Ishikawa (cell line): ENCODE measurements at regions not wholly inside any gene's neighbourhood (a gene's known extent, or its start where the extent isn't known, plus 50 kb on each side); places are given as distances from the start of the nearest gene placed in this dataset.

Experiments
- CEBPB ChIP-seq: IDR thresholded peaks from 2 replicates; pipeline ENCODE4 v1.6.1; 2012
- CREB1 ChIP-seq: IDR thresholded peaks from 2 replicates; pipeline ENCODE4 v1.6.1; 2012; ENCODE audit warnings: low read depth
- EGR1 ChIP-seq: IDR thresholded peaks from 2 replicates; pipeline ENCODE4 v1.6.1; 2012
- EP300 ChIP-seq: IDR thresholded peaks from 2 replicates; pipeline ENCODE4 v1.6.1; 2012; ENCODE audit warnings: borderline replicate concordance
- FOXM1 ChIP-seq: IDR thresholded peaks from 2 replicates; pipeline ENCODE4 v1.6.1; 2012; ENCODE audit warnings: low read depth, borderline replicate concordance
- MAX ChIP-seq: IDR thresholded peaks from 2 replicates; pipeline ENCODE4 v1.6.1; 2012
- NFIC ChIP-seq: IDR thresholded peaks from 2 replicates; pipeline ENCODE4 v1.6.1; 2012
- RAD21 ChIP-seq: IDR thresholded peaks from 2 replicates; pipeline ENCODE4 v1.6.1; 2012; ENCODE audit warnings: low read depth
- REST ChIP-seq: IDR thresholded peaks from 2 replicates; pipeline ENCODE4 v1.6.1; 2012; ENCODE audit warnings: low read depth, mild to moderate bottlenecking
- TAF1 ChIP-seq: IDR thresholded peaks from 2 replicates; pipeline ENCODE4 v1.6.1; 2012; ENCODE audit warnings: low read depth, mild to moderate bottlenecking
- TCF12 ChIP-seq: IDR thresholded peaks from 2 replicates; pipeline ENCODE4 v1.6.1; 2012; ENCODE audit warnings: low read depth
- TEAD4 ChIP-seq: IDR thresholded peaks from 2 replicates; pipeline ENCODE4 v1.6.1; 2012
- YY1 ChIP-seq: IDR thresholded peaks from 2 replicates; pipeline ENCODE4 v1.6.1; 2012; ENCODE audit warnings: low read depth
- ZBTB7A ChIP-seq: IDR thresholded peaks from 2 replicates; pipeline ENCODE4 v1.6.1; 2012; ENCODE audit warnings: low read depth
- TF ChIP-seq, protein P1 (sequence below): IDR thresholded peaks from 2 replicates; pipeline ENCODE4 v1.6.1; 2012

DNA sequence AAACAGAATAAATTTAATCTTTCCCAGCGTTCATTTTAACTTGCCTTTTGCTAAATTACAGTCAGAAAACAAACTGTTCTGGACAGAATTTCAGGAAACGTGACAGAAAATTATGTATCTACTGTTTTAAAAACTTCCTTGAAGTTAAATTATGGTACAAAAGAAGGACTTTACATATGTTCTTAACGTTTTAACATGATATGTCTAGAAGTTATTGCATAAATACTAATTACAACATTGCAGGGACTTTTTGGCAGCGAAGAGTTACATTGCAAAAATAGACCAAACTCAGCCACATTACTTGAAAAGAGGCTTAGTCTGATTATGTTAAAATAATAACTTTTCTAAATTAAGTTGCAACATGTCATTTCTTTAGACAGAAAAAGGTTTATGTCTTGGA, 142.1 kb upstream of the IMPG1 start:
- TF ChIP-seq CREB1 (no peak), TCF12 (no peak), EGR1 (no peak), CEBPB (no peak), YY1 (no peak), REST (no peak)

GRCh38 chr6:76174722-76175121, 102.3 kb upstream of the IMPG1 start:
- no peak for TF ChIP-seq ZBTB7A
- TF ChIP-seq TAF1 = no peak
- no peak for TF ChIP-seq REST
- no peak for TF ChIP-seq NFIC
- no peak for TF ChIP-seq EGR1
- no peak for TF ChIP-seq YY1
- no peak for TF ChIP-seq TCF12
- no peak for TF ChIP-seq MAX
- TF ChIP-seq FOXM1 = no peak
- TF ChIP-seq EP300 = no peak
- no peak for TF ChIP-seq RAD21
- TF ChIP-seq CEBPB = no peak
- TF ChIP-seq, protein P1, sequence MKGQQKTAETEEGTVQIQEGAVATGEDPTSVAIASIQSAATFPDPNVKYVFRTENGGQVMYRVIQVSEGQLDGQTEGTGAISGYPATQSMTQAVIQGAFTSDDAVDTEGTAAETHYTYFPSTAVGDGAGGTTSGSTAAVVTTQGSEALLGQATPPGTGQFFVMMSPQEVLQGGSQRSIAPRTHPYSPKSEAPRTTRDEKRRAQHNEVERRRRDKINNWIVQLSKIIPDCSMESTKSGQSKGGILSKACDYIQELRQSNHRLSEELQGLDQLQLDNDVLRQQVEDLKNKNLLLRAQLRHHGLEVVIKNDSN = no peak
- no peak for TF ChIP-seq CREB1
- no peak for TF ChIP-seq TEAD4

GRCh38 chr6:76166874-76167273, 94.4 kb upstream of the IMPG1 start:
- TF ChIP-seq RAD21 (peak; percentile 22; the same call in 1 of the 2 replicates), YY1 (no peak)

- TF ChIP-seq EGR1 (no peak), MAX (no peak), ZBTB7A (no peak), RAD21 (no peak), TAF1 (no peak), CREB1 (no peak), TCF12 (no peak), REST (no peak), FOXM1 (no peak), EP300 (no peak), YY1 (no peak), TEAD4 (no peak), NFIC (no peak), CEBPB (no peak)
- TF ChIP-seq, protein P1 = no peak
Measured at GRCh38 chr6:76166297-76166696, 93.8 kb upstream of the IMPG1 start.

DNA sequence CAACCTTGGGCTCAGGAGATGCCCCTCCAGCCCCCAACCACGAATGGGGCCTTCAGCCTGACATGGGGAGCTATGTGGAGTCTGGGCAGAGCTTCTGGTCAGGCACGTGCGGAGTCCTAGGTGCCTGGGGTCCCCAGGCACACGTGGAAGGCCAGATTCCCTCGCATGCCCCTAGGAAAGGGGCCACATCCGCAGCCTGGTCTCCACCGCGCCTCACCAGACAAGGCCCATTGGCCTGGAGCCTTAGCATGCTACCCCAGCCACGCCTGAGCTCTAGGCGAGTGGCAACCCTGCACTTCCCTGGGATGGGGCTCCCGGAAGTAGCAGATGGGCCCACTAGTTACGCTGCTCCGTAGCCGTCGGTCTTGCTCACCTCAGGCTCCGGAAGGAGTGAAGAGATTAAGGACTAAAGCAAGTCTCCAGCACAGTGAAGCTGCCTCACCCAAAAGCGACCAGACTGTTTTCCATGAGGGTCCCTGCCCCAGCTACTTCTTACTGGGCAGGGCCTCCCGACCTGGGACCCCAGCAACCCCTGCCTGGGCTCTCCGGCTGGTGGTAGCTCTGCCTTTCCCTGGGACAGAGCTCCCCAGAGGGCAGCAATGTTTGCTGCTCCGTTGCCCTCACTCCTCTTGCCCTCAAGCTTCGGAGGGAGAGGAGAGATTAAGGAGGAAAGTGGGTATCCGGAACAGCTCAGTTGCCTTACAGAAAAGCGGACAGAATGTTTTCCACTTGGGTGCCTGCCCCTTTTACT, 93.2 kb upstream of the IMPG1 start:
- TF ChIP-seq REST (no peak), CREB1 (no peak), FOXM1 (no peak), TAF1 (no peak), EP300 (no peak), RAD21 (no peak), TEAD4 (no peak), ZBTB7A (no peak)
- TF ChIP-seq, protein P1 = no peak
